Panc1 (cell line): ENCODE measurements at regions not wholly inside any gene's neighbourhood (a gene's known extent, or its start where the extent isn't known, plus 50 kb on each side); places are given as distances from the start of the nearest gene placed in this dataset.
"Not testable (repeated sequence)": the region's sequence is repeated elsewhere in the genome, so short reads cannot be mapped to it uniquely, and the experiment has no call there.

Source experiments
- CTCF ChIP-seq: fragments of 450-650 bp; IDR thresholded peaks from 2 replicates; pipeline ENCODE4 v1.5.1; 2017; ENCODE audit warnings: mild to moderate bottlenecking
- POLR2AphosphoS5 ChIP-seq: IDR thresholded peaks from 2 replicates; pipeline ENCODE4 v1.6.1; 2012; ENCODE audit warnings: mild to moderate bottlenecking, low read depth, low read length, moderate library complexity
- TF ChIP-seq, protein P1 (sequence below), 2 experiments: IDR thresholded peaks; 2 replicates each; pipeline ENCODE4 v1.6.1; 2011 to 2012; ENCODE audit warnings: low read depth in 2 of 2, control low read depth in 1 of 2, low read length in 1 of 2, mild to moderate bottlenecking in 1 of 2, moderate library complexity in 1 of 2; ENCODE audit not compliant: insufficient read depth in 1 of 2

DNA sequence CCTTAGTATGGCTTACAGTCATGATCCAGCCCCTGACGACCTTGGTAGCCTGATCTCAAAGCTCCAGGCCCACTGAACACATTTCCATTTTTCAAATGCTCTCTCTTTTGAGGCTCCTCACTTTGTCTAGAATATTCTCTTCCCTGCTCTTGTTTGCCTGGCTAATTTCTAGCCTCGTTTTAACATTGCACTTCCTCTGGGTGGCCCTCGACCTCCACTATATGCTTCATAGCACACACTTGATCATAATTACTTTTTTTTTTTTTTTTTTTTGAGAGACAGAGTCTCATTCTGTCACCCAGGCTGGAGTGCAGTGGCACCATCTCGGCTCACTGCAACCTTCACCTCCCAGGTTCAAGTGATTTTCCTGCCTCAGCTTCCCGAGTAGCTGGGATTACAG lies 65.5 kb upstream of the RABGAP1L start:
- TF ChIP-seq CTCF: peak; percentile 51
- TF ChIP-seq, protein P1, sequence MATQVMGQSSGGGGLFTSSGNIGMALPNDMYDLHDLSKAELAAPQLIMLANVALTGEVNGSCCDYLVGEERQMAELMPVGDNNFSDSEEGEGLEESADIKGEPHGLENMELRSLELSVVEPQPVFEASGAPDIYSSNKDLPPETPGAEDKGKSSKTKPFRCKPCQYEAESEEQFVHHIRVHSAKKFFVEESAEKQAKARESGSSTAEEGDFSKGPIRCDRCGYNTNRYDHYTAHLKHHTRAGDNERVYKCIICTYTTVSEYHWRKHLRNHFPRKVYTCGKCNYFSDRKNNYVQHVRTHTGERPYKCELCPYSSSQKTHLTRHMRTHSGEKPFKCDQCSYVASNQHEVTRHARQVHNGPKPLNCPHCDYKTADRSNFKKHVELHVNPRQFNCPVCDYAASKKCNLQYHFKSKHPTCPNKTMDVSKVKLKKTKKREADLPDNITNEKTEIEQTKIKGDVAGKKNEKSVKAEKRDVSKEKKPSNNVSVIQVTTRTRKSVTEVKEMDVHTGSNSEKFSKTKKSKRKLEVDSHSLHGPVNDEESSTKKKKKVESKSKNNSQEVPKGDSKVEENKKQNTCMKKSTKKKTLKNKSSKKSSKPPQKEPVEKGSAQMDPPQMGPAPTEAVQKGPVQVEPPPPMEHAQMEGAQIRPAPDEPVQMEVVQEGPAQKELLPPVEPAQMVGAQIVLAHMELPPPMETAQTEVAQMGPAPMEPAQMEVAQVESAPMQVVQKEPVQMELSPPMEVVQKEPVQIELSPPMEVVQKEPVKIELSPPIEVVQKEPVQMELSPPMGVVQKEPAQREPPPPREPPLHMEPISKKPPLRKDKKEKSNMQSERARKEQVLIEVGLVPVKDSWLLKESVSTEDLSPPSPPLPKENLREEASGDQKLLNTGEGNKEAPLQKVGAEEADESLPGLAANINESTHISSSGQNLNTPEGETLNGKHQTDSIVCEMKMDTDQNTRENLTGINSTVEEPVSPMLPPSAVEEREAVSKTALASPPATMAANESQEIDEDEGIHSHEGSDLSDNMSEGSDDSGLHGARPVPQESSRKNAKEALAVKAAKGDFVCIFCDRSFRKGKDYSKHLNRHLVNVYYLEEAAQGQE (IDR thresholded peaks at IDR 0.05; ENCODE audit: insufficient read depth in 1 of 2, low read depth in 2 of 2, low read length in 1 of 2): not testable (repeated sequence)
- not testable (repeated sequence) for TF ChIP-seq POLR2AphosphoS5
